HG03442 (cell line): ENCODE measurements at regions not wholly inside any gene's neighbourhood (a gene's known extent, or its start where the extent isn't known, plus 50 kb on each side); places are given as distances from the start of the nearest gene placed in this dataset.
"Not testable (repeated sequence)": the region's sequence is repeated elsewhere in the genome, so short reads cannot be mapped to it uniquely, and the experiment has no call there.

Experiments used
- ATAC-seq: cut with Tn5 transposase; IDR thresholded peaks from one replicate; pipeline ENCODE4 v1.9.1; 2021; ENCODE audit warnings: mild to moderate bottlenecking, moderate library complexity; ENCODE audit not compliant: unreplicated experiment

- not testable (repeated sequence) for ATAC-seq
Measured at GRCh38 chr10:87416892-87417291, 59.3 kb downstream of the NUTM2D start.

GRCh38 chr10:87422641-87423040 is 65.1 kb downstream of the NUTM2D start:
- ATAC-seq: not testable (repeated sequence)

GRCh38 chr10:87424697-87425373 is 67.3 kb downstream of the NUTM2D start:
- ATAC-seq: not testable (repeated sequence)

GRCh38 chr10:87433836-87434235 is 70.9 kb upstream of the MINPP1 start:
- ATAC-seq: not testable (repeated sequence)

- not testable (repeated sequence) for ATAC-seq
Measured at GRCh38 chr10:87435295-87435826, 69.3 kb upstream of the MINPP1 start.

- peak; percentile 68 for ATAC-seq
Measured at GRCh38 chr10:87436104-87436503, 68.6 kb upstream of the MINPP1 start.

- not testable (repeated sequence) for ATAC-seq
Measured at GRCh38 chr10:87437450-87437849, 67.2 kb upstream of the MINPP1 start.
